ENCODE measurements at regions not wholly inside any gene's neighbourhood (a gene's known extent, or its start where the extent isn't known, plus 50 kb on each side); places are given as distances from the start of the nearest gene placed in this dataset.

DNA sequence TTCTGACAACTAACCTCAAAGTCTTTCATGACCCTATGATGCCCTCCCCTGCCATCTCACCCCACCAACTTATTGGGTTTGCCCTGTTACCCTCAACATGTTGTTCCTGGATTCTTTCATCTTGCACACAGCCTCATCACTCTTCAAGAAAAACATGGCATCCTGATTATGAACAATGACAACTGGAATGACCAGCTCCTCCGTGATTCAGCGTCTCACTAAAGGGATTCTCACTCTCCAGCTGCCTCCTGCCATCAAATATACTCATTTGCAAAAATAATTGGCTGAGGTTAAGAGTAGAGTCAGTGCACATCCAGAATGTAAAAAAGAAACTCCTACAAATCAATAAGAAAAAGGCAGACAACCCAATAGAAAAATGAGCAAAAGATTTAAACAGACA lies 59.7 kb upstream of the MDGA1 start:
- TF ChIP-seq POLR2A (IDR thresholded peaks at IDR 0.05) (no peak), CTCF (IDR thresholded peaks at IDR 0.05) (no peak), EP300 (IDR thresholded peaks at IDR 0.05) (no peak)
